OCI-LY7 (cell line): ENCODE measurements at regions not wholly inside any gene's neighbourhood (a gene's known extent, or its start where the extent isn't known, plus 50 kb on each side); places are given as distances from the start of the nearest gene placed in this dataset.

Experiments used
- EZH2phosphoT487 ChIP-seq: fragments of 200-600 bp; sonication (generic); IDR thresholded peaks from 2 replicates; pipeline ENCODE4 v1.6.1; 2018; ENCODE audit warnings: low read depth, borderline replicate concordance, mild to moderate bottlenecking, mixed run types, antibody characterized with exemption, low read length, moderate library complexity, mixed read lengths
- TF ChIP-seq, protein P1 (sequence below): fragments of 200-600 bp; sonication (generic); conservative IDR thresholded peaks from 2 replicates; pipeline ENCODE4 v1.5.1; 2014; ENCODE audit warnings: mild to moderate bottlenecking, antibody characterized with exemption, low read length, moderate library complexity, mixed read lengths

DNA sequence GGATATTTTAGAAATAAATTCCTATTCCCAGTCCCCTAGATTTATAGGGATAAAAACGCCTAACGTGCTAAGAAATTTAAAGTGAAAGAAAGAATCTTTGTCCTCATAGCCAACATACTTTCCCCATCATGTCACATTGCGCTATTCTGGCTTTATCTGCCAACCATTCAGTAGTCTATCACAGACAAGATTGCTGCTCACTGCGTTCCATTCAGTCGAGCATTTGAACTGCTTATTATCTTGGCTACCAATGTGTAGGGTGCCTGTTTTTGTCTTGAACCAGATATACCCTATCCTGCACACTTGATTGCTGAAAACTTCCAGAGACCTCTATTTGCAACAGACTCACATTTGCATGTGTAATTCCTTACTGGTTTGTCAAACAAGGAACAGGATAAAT is 751.5 kb downstream of the EPHA7 start:
- TF ChIP-seq, protein P1, sequence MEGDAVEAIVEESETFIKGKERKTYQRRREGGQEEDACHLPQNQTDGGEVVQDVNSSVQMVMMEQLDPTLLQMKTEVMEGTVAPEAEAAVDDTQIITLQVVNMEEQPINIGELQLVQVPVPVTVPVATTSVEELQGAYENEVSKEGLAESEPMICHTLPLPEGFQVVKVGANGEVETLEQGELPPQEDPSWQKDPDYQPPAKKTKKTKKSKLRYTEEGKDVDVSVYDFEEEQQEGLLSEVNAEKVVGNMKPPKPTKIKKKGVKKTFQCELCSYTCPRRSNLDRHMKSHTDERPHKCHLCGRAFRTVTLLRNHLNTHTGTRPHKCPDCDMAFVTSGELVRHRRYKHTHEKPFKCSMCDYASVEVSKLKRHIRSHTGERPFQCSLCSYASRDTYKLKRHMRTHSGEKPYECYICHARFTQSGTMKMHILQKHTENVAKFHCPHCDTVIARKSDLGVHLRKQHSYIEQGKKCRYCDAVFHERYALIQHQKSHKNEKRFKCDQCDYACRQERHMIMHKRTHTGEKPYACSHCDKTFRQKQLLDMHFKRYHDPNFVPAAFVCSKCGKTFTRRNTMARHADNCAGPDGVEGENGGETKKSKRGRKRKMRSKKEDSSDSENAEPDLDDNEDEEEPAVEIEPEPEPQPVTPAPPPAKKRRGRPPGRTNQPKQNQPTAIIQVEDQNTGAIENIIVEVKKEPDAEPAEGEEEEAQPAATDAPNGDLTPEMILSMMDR, result no peak
- TF ChIP-seq EZH2phosphoT487, result no peak
